Lower lobe of right lung (tissue), 2 donors: ENCODE measurements at regions not wholly inside any gene's neighbourhood (a gene's known extent, or its start where the extent isn't known, plus 50 kb on each side); places are given as distances from the start of the nearest gene placed in this dataset.

ENCODE experiments used
- ATAC-seq, 2 donors: fragments of 200-7000 bp; cut with Tn5 transposase; one replicate each; pipeline ENCODE4 v1.9.1; 2020 to 2022; ENCODE audit warnings: mild to moderate bottlenecking in 2 of 2, moderate library complexity in 2 of 2
- DNase-seq: peaks from one replicate; pipeline ENCODE4 v3.0.0-alpha.2; 2020
- H3K27ac ChIP-seq: fragments of 200-600 bp; one replicate; pipeline ENCODE4 v1.8.0; 2022
- H3K27me3 ChIP-seq: fragments of 200-600 bp; one replicate; pipeline ENCODE4 v1.8.0; 2022; ENCODE audit warnings: low read depth
- H3K36me3 ChIP-seq: fragments of 200-600 bp; one replicate; pipeline ENCODE4 v1.8.0; 2022; ENCODE audit warnings: mild to moderate bottlenecking
- H3K4me1 ChIP-seq: fragments of 200-600 bp; one replicate; pipeline ENCODE4 v1.8.0; 2022
- H3K4me3 ChIP-seq: fragments of 200-600 bp; one replicate; pipeline ENCODE4 v1.8.0; 2022; ENCODE audit warnings: mild to moderate bottlenecking
- H3K9me3 ChIP-seq: fragments of 200-600 bp; one replicate; pipeline ENCODE4 v1.8.0; 2022
- intact Hi-C: fragments of 100-400 bp; cut with DNase I; formaldehyde crosslinking; loops from one replicate; pipeline ENCODE4 v1.11.0; 2022
- TF ChIP-seq, protein P1 (sequence below): fragments of 200-600 bp; IDR thresholded peaks from one replicate; pipeline ENCODE4 v1.8.0; 2022; ENCODE audit warnings: antibody characterized with exemption, mild to moderate bottlenecking
- donor health status: DM: no; HTN: yes; CAD: no; lungs with severe emphysema.

DNA sequence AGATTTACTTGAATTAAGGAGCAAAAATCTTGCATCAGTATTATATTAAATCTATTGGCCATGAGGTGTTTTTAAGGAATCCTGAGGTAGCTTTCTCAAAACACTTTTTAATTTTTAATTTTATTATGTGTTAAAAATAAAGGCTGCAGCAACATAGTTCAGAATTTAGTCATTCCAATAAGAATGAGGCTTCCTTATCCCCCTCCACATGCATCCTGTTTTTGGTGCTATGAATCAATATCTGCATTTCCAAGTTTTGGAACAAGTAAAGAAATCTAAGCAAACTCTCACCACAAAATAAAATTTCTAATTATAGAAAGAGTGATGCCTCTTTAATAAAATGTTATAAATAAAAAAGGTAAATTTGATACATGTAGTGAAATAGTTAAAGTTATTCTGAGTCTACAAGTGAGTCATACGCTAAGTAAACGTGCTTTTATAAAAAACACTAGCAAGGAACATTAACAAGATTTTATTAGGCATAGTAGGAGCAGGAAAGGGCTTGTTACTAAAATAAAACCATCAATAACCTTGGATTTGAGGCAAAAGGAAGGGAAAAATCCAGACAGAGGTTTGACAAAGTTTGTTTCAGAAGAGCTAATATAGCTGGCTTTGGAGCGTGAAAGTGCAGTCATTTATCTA, 1218.0 kb downstream of the NSUN3 start:
- H3K4me3 ChIP-seq, result no peak overlapping the region
- DNase-seq (no peak), ATAC-seq (no peak)
- no peaks in the 10 kb centered on the region for H3K36me3 ChIP-seq
- no peak overlapping the region for H3K27ac ChIP-seq
- no peaks in the 10 kb centered on the region for H3K9me3 ChIP-seq
- intact Hi-C loops, result no loop called here
- no peaks in the 10 kb centered on the region for H3K4me1 ChIP-seq
- H3K27me3 ChIP-seq, result no peaks in the 10 kb centered on the region
- TF ChIP-seq, protein P1, sequence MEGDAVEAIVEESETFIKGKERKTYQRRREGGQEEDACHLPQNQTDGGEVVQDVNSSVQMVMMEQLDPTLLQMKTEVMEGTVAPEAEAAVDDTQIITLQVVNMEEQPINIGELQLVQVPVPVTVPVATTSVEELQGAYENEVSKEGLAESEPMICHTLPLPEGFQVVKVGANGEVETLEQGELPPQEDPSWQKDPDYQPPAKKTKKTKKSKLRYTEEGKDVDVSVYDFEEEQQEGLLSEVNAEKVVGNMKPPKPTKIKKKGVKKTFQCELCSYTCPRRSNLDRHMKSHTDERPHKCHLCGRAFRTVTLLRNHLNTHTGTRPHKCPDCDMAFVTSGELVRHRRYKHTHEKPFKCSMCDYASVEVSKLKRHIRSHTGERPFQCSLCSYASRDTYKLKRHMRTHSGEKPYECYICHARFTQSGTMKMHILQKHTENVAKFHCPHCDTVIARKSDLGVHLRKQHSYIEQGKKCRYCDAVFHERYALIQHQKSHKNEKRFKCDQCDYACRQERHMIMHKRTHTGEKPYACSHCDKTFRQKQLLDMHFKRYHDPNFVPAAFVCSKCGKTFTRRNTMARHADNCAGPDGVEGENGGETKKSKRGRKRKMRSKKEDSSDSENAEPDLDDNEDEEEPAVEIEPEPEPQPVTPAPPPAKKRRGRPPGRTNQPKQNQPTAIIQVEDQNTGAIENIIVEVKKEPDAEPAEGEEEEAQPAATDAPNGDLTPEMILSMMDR, result no peak

- intact Hi-C loops, result no loop called here
- no peak for DNase-seq
- H3K36me3 ChIP-seq, result no peaks in the 10 kb centered on the region
- no peaks in the 10 kb centered on the region for H3K4me1 ChIP-seq
- ATAC-seq, result no peak
- H3K27ac ChIP-seq, result no peak overlapping the region
- H3K4me3 ChIP-seq, result no peak overlapping the region
- TF ChIP-seq, protein P1, result no peak
- no peaks in the 10 kb centered on the region for H3K9me3 ChIP-seq
- no peaks in the 10 kb centered on the region for H3K27me3 ChIP-seq
Measured at GRCh38 chr3:95289295-95289694, 1226.4 kb downstream of the NSUN3 start.

DNA sequence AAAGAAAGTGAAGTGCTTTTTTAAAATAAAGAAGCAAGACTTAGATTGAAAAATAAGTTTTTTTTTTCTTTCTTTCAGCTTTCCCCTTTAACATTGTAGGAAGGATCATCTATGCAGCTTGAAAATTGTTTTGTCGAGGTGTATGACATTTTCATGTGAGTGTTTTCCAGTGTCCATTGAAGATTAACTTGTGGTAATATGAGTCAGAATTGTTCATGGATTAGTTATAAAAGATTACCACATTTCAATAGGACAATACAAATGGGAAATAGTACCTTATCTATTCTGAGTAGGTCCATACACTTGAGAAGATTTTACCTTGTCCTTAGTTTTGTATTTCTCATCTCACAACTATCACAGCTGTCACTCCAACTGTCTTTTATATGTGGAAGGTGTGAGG, 1234.7 kb downstream of the NSUN3 start:
- Histone ChIP-seq H3K27ac (no peak overlapping the region), H3K4me1 (no peaks in the 10 kb centered on the region), H3K36me3 (no peaks in the 10 kb centered on the region), H3K27me3 (no peaks in the 10 kb centered on the region), H3K9me3 (no peaks in the 10 kb centered on the region), H3K4me3 (no peak overlapping the region)
- DNase-seq, result no peak
- ATAC-seq, result no peak
- TF ChIP-seq, protein P1, result no peak
- intact Hi-C loops, result no loop called here

- Histone ChIP-seq H3K27ac (no peak overlapping the region), H3K4me1 (no peaks in the 10 kb centered on the region), H3K4me3 (no peak overlapping the region), H3K36me3 (no peaks in the 10 kb centered on the region), H3K27me3 (no peaks in the 10 kb centered on the region), H3K9me3 (no peaks in the 10 kb centered on the region)
- TF ChIP-seq, protein P1, result no peak
- DNase-seq (no peak), ATAC-seq (no peak)
- intact Hi-C loops, result no loop called here
Measured at GRCh38 chr3:95302044-95302443, 1239.2 kb downstream of the NSUN3 start.

GRCh38 chr3:95310560-95310959, 1247.7 kb downstream of the NSUN3 start:
- Histone ChIP-seq H3K9me3 (no peaks in the 10 kb centered on the region), H3K36me3 (no peaks in the 10 kb centered on the region), H3K27me3 (no peaks in the 10 kb centered on the region), H3K4me1 (no peaks in the 10 kb centered on the region), H3K27ac (no peak overlapping the region), H3K4me3 (no peak overlapping the region)
- intact Hi-C loops, result no loop called here
- ATAC-seq (no peak), DNase-seq (no peak)
- TF ChIP-seq, protein P1, result no peak

DNA sequence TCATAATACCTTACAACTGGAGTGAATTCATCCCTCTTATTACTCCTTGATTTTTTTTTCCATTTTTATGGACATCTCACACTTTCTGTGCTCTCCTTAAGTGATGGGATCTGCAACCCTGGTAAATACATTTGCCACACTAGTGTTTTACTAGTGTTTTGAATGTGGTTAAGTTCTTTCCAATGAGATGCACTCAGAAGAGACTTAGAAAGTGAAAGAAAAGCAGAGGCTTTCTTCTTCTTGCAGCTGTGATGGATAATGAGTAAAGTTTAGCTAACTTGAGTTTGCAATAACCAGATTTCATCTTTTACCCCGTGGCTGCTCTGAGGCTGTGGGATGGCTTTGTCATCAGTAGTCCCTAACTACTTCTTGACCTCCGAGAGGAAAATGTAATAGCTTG, 1248.4 kb downstream of the NSUN3 start:
- H3K27ac ChIP-seq, result no peak overlapping the region
- TF ChIP-seq, protein P1, result no peak
- no peak overlapping the region for H3K4me3 ChIP-seq
- no peaks in the 10 kb centered on the region for H3K36me3 ChIP-seq
- intact Hi-C loops, result no loop called here
- H3K4me1 ChIP-seq, result no peaks in the 10 kb centered on the region
- ATAC-seq (no peak), DNase-seq (no peak)
- H3K27me3 ChIP-seq, result no peaks in the 10 kb centered on the region
- no peaks in the 10 kb centered on the region for H3K9me3 ChIP-seq
